8988T (cell line): ENCODE measurements at regions not wholly inside any gene's neighbourhood (a gene's known extent, or its start where the extent isn't known, plus 50 kb on each side); places are given as distances from the start of the nearest gene placed in this dataset.

Source experiments
- DNase-seq: peaks from one replicate; pipeline ENCODE4 v3.0.0; 2011

- DNase-seq = no peak
Measured at GRCh38 chr5:145708169-145708568, 127.0 kb downstream of the PRELID2 start.

DNA sequence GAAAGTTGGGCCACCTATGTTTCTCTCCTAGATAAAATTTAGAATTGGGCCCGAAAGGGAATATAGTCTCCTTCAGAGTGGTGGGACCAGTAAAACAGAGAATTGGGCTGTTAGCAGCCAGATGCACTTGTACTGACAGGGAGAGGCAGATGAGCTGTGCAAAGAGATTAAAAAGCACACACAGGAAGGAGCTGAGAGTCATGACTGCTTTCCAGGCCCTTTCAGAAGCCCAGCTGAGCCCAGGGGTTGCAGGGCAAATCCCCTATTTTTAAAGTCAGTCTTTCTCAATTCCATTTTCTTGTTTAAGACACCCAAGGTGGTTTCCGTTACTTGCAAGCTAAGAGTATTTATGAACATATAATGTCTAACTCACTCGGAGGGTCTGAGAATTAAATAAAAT lies 130.4 kb downstream of the PRELID2 start:
- no peak for DNase-seq

DNA sequence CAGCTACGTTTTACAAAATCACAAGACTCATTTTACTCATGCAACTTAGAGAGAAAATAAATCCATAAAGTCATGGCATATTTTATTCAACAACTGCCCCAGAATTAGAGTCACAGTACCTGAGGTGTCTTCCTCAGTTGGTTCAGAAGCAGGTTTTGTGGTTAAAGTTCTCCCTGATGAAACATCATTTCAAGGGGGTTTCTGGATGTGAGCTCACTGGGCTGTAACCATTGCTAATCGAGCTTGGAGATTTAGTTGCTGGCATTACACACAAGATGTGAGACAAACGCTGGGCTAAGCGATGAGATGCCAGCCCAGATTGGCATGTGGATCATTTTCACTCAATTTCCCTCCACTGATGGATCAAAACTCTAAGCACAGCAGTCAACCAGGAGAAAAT lies 131.3 kb downstream of the PRELID2 start:
- DNase-seq = no peak

GRCh38 chr5:145701404-145701803 lies 133.7 kb downstream of the PRELID2 start:
- no peak for DNase-seq

DNA sequence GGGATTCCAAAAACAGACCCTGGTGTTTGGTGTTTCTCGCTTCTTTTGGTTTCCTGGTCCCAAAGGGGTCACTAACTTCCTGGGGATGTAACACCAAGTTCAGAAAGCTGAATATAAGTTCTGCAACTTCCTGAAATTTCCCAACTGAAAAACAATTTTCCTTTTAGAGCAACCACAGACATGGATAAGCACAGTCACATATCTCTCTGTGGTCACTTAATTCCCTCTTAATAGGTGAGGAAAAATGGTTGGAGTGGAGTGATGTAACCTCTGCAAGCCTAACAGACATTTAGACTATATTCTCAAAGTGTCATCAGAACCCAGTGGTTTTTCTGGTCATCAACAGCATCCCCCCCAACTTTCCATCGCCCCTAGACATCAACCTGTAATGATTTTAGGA lies 135.3 kb downstream of the PRELID2 start:
- DNase-seq = no peak

GRCh38 chr5:145697251-145697990 lies 137.7 kb downstream of the PRELID2 start:
- peak; percentile 21 for DNase-seq

- no peak for DNase-seq
Measured at GRCh38 chr5:145689235-145689634, 145.9 kb downstream of the PRELID2 start.

DNA sequence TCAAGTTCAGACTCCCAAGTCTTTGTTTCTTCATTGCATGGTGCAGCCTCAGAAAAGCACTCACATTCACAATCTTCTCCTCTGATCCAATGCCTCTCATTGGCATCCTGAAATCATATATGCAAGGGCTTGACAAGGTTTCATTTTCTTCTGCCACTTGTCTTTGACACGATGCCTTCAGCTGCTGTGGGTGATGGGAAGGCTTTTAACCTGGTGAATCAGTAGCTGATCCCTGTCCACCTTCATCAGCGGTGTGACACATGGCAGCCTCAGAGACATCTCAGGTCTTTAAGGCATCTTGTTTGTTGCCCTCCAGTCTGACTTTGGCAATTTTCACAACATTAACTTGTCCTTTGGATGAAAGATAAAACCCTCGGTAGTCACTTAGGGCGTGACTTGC lies 147.2 kb downstream of the PRELID2 start:
- no peak for DNase-seq

DNA sequence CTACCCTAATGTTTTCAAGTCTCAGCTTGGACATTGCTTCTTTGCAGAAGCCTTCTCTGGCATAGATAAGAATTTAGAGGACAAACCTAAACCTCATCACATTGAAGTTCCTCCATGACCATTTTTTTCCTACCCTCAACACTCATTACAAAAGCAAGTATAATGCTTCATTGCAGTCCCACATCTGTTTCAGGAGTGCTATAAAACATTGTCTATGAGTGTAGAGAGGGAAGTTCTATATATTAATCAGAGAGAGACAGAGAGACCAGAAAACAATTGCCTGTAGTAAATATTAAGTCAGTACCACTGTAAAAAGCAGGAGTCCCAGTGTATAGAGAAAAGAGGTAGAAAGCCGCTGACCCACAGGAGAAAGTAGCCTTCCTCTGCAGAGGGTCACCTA lies 149.7 kb downstream of the PRELID2 start:
- DNase-seq = no peak

- DNase-seq = no peak
Measured at GRCh38 chr5:145683431-145683830, 151.7 kb downstream of the PRELID2 start.

- DNase-seq = no peak
Measured at GRCh38 chr5:145682197-145682899, 152.8 kb downstream of the PRELID2 start.

DNA sequence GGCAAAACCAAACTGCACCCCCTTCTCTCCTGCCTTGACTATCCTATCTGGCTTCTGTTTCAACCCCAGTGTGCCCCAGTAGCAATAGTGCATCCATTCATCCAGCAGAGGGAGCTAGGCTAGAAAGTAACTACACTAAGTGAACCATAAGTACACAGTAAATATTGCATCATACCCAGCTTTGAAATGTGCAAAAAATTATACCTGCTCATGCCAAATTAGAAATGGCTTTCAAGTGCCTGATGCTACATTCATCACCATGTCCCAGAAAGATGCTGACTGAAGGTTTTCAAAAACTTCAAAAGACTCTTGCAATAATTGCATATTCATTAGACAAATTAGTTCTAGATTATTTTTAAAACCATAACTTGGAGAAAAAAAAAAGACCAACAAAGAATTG lies 153.5 kb downstream of the PRELID2 start:
- no peak for DNase-seq

DNA sequence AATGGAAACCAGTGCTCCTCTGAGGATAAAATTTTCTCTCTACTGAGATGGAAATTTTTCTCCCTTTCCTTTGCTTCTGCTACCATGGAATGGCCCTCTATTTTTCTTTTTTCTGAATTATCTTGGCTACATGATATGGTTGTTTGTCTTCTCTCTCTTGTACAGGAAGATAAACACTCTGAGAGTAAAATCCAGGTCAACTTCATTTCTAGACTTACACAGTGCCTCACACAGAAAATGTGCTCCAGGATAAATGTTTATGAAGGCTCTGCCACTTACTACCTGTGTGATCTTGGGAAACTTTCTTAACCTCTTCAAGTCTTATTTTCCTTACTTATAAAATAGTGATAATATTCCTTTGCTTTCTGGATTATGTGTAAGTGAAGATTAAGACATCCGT lies 153.9 kb downstream of the PRELID2 start:
- DNase-seq = no peak

GRCh38 chr5:145680767-145681166 lies 154.4 kb downstream of the PRELID2 start:
- no peak for DNase-seq

DNA sequence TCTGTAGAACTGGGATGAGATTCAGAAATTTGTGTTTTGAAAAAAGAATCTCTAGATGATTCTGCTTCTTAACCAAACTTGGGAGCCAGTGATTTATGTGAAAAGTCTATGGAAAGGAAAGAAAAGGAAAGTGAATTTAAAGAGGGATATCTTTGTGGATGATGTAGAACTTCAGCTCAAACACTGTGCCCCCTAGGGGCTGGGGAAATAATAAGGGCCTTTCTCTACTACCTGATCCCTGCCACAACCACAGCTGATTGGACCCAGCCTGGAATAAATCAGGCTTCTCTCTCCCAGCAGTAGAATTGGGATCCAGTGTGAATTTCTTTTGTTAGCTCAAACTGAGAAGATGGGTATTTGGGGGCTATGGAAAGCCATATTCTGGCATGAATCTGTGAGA lies 155.0 kb downstream of the PRELID2 start:
- no peak for DNase-seq

GRCh38 chr5:145678255-145678654 lies 156.9 kb downstream of the PRELID2 start:
- DNase-seq = no peak

DNA sequence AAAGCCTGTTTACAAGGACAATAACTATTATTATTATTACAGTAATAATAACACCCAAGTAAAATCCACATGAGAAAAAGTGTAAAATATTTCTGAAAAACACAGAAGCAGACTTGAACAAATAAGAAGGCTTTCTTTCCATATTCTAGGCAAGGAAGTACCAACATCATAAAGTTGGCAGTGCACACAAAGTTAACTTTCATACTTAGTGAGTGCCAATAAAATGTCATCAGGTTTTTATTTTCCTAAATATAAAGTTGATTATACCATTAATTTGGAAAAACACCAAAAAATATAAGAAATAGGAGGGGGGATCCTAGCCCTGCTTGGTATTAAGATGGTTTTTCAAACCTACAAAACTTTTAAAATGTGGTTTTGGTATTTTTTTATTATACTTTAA lies 161.4 kb downstream of the PRELID2 start:
- DNase-seq = no peak

DNA sequence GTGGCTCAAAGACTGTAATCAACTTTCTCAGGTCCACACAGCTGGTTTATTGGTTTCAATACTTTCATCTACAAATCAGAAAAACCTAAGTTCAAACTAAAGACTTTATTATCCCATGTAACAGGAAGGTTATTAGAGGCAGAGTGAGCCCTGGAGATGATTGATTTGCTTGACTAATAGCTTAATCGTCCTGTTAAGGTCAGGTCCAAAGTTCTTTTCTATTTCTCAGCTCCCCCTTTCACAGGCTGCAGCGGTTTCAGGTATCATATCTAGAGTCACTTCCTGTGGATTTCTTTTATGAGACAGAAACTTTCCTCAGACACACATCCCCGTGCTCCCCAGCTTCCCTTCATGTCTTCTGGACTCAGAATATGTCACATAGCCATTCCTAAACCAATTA lies 166.4 kb downstream of the PRELID2 start:
- no peak for DNase-seq

DNA sequence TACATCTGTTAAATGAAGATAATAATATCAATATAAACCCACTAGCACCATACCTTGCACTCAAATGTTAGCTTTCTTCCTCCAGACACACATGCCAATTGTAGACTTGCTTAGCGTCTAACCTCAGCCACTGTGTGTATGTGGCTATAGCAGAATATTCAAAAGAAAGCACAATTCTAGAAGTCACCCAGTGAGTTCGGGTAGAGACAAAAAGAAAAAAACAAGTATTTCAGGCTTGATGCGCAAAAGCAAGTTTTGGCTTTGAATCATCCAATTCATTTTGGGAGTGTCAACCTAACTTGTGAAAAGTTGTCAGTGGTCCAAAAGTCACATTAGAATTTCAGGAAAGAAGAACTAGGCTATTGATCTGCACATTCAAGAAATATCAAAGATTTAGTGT lies 167.4 kb downstream of the PRELID2 start:
- no peak for DNase-seq

DNA sequence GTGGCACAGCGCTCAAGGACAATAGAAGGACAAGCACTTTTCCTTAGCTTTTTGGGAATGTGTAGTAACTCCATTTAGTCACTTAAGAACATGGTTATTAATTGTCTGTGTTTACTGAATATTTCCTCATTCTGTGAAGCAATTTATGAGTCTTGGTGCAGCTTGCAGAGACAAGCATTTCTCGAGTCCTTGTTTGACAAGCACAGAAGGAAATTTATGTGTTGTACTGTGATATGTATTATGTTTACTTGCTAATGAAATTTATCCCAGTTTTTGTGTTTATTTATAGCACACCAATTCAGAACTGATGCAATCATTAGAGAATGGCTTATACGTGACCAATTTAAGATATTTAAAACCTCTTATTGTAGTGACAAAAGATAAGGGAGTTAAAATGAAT lies 168.6 kb downstream of the PRELID2 start:
- no peak for DNase-seq

GRCh38 chr5:145661737-145662485 lies 173.2 kb downstream of the PRELID2 start:
- no peak for DNase-seq

DNA sequence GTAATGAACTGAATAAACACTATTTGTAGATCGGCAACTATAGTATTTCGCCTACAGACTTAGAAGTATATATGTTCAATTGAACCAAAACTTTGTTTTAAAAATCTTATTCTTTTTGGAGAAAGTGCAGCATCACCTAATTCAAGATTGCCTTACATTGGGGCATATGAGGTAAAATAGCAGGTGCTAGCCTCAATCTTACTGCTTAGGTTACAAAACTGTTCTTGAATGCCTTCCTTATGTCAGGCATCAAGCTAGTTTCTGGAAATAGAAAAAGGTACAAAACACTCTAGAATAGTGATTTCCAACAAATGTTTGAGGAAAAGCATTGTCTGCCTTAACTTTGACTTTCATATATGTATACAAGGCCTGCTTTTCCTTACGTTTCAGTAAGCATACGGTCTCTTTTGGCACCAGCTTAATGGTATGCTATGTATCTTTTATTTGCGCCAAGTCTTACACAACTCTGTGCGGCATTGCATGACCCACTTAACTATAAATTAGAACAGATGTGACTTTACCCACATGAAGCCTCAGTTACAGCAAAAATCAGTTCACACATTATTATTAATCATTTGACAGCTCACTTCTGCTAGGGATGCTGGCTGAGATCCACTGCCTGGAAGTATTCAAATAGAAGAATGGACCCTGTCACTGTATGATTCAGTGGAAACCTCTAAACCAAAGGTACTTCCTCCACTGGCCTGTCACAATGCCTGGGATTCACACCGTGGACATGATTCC lies 174.1 kb downstream of the PRELID2 start:
- no peak for DNase-seq

DNA sequence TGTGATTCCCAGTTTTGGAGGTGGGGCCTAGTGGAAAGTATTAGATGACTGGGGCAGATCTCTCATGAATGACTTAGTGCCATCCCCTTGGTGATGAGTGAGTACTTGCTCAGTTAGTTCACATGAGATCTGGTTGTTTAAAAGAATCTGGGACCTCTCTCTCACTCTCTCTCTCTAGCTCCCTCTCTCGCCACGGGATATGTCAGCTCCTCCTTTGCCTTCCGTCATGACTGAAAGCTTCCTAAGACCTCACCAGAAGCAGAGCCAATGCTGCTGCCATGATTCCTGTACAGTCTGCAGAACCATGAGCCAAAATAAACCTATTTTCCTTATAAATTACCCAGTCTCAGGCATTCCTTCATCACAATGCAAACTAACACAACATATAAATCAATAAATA lies 176.7 kb downstream of the PRELID2 start:
- no peak for DNase-seq
